ENCODE measurements at regions not wholly inside any gene's neighbourhood (a gene's known extent, or its start where the extent isn't known, plus 50 kb on each side); places are given as distances from the start of the nearest gene placed in this dataset.

DNA sequence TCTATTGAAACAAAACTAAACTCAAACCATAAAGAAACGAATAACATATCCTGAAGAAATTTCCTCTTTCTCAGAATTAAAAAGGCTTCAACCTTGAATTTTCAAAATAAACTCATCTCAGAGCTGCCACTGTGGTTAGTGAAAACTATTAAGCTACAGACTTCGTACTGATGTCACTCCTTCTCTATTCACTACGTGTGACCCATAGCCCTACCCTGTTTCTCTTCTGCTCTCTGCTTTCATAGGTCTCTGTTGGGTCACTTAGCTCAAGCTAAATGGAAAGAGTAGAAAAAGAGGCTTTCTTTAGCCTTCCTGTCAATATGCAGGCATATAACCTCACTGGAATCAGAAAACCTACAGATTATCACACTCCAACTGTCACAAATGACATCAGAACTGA lies 126.6 kb upstream of the MME start:
- Histone ChIP-seq H3K4me2 (ENCODE audit: low read length) (no peak overlapping the region), H3K27me3 (ENCODE audit: low read depth, low read length) (no peaks in the 10 kb centered on the region), H4K20me1 (ENCODE audit: insufficient read depth, low read length) (no peaks in the 10 kb centered on the region), H3K9ac (ENCODE audit: low read length) (no peak overlapping the region), H3K4me1 (ENCODE audit: low read length) (peaks cover 8% of the 10 kb centered on the region; the same call in 1 of the 2 replicates), H3K4me3 (ENCODE audit: low read length) (no peak overlapping the region), H3K79me2 (ENCODE audit: low read length) (no peaks in the 10 kb centered on the region), H3K9me3 (ENCODE audit: insufficient read depth, low read length) (no peaks in the 10 kb centered on the region; the same call in 1 of the 2 replicates), H3K36me3 (replicated peaks; ENCODE audit: low read depth, low read length) (no peaks in the 10 kb centered on the region), H3K27ac (ENCODE audit: low read length) (no peak overlapping the region), H2AFZ (ENCODE audit: low read depth, low read length) (peak overlapping the region; percentile 17)
- TF ChIP-seq, protein P1, sequence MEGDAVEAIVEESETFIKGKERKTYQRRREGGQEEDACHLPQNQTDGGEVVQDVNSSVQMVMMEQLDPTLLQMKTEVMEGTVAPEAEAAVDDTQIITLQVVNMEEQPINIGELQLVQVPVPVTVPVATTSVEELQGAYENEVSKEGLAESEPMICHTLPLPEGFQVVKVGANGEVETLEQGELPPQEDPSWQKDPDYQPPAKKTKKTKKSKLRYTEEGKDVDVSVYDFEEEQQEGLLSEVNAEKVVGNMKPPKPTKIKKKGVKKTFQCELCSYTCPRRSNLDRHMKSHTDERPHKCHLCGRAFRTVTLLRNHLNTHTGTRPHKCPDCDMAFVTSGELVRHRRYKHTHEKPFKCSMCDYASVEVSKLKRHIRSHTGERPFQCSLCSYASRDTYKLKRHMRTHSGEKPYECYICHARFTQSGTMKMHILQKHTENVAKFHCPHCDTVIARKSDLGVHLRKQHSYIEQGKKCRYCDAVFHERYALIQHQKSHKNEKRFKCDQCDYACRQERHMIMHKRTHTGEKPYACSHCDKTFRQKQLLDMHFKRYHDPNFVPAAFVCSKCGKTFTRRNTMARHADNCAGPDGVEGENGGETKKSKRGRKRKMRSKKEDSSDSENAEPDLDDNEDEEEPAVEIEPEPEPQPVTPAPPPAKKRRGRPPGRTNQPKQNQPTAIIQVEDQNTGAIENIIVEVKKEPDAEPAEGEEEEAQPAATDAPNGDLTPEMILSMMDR (IDR thresholded peaks at IDR 0.05; ENCODE audit: low read depth, low read length) = no peak
- no peak for TF ChIP-seq EZH2phosphoT487 (IDR thresholded peaks at IDR 0.05; ENCODE audit: low read depth)

DNA sequence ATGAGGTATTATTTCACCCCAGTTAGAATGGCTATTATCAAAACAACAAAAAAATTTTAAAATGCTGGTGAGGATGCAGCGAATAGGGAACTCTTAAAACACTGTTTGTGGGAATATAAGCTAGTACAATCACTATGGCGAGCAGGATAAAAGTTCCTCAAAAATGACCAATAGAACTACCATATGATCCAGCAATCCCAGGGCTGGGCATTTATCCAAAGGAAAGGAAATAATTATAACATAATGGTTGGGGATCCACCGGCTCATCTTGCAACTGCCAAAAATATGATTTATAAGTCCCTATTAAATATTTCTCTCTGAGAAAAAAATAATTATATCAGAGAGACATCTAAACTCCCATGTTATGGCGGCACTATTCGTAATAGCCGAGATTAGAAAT lies 127.6 kb upstream of the MME start:
- Histone ChIP-seq H3K9me3 (ENCODE audit: insufficient read depth, low read length) (no peaks in the 10 kb centered on the region), H3K9ac (ENCODE audit: low read length) (no peak overlapping the region), H3K27me3 (ENCODE audit: low read depth, low read length) (no peaks in the 10 kb centered on the region), H3K4me1 (ENCODE audit: low read length) (peaks cover 8% of the 10 kb centered on the region; the same call in 1 of the 2 replicates), H3K36me3 (replicated peaks; ENCODE audit: low read depth, low read length) (no peaks in the 10 kb centered on the region), H3K4me3 (ENCODE audit: low read length) (no peak overlapping the region), H3K4me2 (ENCODE audit: low read length) (no peak overlapping the region), H2AFZ (ENCODE audit: low read depth, low read length) (no peak overlapping the region), H3K79me2 (ENCODE audit: low read length) (no peaks in the 10 kb centered on the region), H3K27ac (ENCODE audit: low read length) (no peak overlapping the region), H4K20me1 (ENCODE audit: insufficient read depth, low read length) (no peaks in the 10 kb centered on the region)
- TF ChIP-seq, protein P1 (IDR thresholded peaks at IDR 0.05; ENCODE audit: low read depth, low read length) = no peak
- no peak for TF ChIP-seq EZH2phosphoT487 (IDR thresholded peaks at IDR 0.05; ENCODE audit: low read depth)

DNA sequence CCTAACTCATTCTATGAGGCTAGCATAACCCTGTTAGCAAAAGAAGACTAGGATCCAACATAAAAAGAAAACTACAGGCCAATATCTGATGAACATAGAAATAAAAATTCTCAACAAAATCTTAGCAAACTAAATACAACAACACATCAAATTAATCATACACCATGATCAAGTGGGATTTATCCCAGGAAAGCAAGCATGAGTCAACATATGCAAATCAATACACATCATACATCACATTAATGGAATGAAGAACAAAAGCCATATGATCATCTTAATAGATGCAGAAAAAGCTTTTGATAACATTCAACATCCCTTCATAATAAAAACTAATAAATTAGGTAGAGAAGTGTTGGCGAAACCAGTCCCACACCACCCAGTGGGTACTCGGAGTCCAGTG lies 136.1 kb upstream of the MME start:
- H3K4me1 ChIP-seq (ENCODE audit: low read length) = no peaks in the 10 kb centered on the region
- H3K4me2 ChIP-seq (ENCODE audit: low read length) = no peak overlapping the region
- 0 out of 2 replicates have a peak, but pooled peaks cover 8% of the 10 kb centered on the region for H3K9me3 ChIP-seq (ENCODE audit: insufficient read depth, low read length)
- H2AFZ ChIP-seq (ENCODE audit: low read depth, low read length) = no peak overlapping the region
- H3K36me3 ChIP-seq (replicated peaks; ENCODE audit: low read depth, low read length) = no peaks in the 10 kb centered on the region
- H3K79me2 ChIP-seq (ENCODE audit: low read length) = no peaks in the 10 kb centered on the region
- TF ChIP-seq, protein P1 (IDR thresholded peaks at IDR 0.05; ENCODE audit: low read depth, low read length) = no peak
- TF ChIP-seq EZH2phosphoT487 (IDR thresholded peaks at IDR 0.05; ENCODE audit: low read depth) = no peak
- no peak overlapping the region for H3K27ac ChIP-seq (ENCODE audit: low read length)
- H3K4me3 ChIP-seq (ENCODE audit: low read length) = no peak overlapping the region
- H3K9ac ChIP-seq (ENCODE audit: low read length) = no peak overlapping the region
- no peaks in the 10 kb centered on the region for H3K27me3 ChIP-seq (ENCODE audit: low read depth, low read length)
- H4K20me1 ChIP-seq (ENCODE audit: insufficient read depth, low read length) = no peaks in the 10 kb centered on the region

- H3K36me3 ChIP-seq (replicated peaks; ENCODE audit: low read depth, low read length) = no peaks in the 10 kb centered on the region
- H3K4me2 ChIP-seq (ENCODE audit: low read length) = no peak overlapping the region
- H3K79me2 ChIP-seq (ENCODE audit: low read length) = no peaks in the 10 kb centered on the region
- no peak overlapping the region for H3K9ac ChIP-seq (ENCODE audit: low read length)
- no peak overlapping the region for H3K27ac ChIP-seq (ENCODE audit: low read length)
- H2AFZ ChIP-seq (ENCODE audit: low read depth, low read length) = no peak overlapping the region
- TF ChIP-seq, protein P1 (IDR thresholded peaks at IDR 0.05; ENCODE audit: low read depth, low read length) = no peak
- no peak for TF ChIP-seq EZH2phosphoT487 (IDR thresholded peaks at IDR 0.05; ENCODE audit: low read depth)
- H3K4me3 ChIP-seq (ENCODE audit: low read length) = no peak overlapping the region
- no peaks in the 10 kb centered on the region for H4K20me1 ChIP-seq (ENCODE audit: insufficient read depth, low read length)
- H3K9me3 ChIP-seq (ENCODE audit: insufficient read depth, low read length) = 0 out of 2 replicates have a peak, but pooled peaks cover 8% of the 10 kb centered on the region
- H3K27me3 ChIP-seq (ENCODE audit: low read depth, low read length) = no peaks in the 10 kb centered on the region
- H3K4me1 ChIP-seq (ENCODE audit: low read length) = no peaks in the 10 kb centered on the region
Measured at GRCh38 chr3:154942827-154943226, 137.3 kb upstream of the MME start.
